ENCODE measurements at regions not wholly inside any gene's neighbourhood (a gene's known extent, or its start where the extent isn't known, plus 50 kb on each side); places are given as distances from the start of the nearest gene placed in this dataset.

GRCh38 chr11:109019342-109019936, 354.6 kb downstream of the DDX10 start:
- no peaks in the 10 kb centered on the region for H3K36me3 ChIP-seq (ENCODE audit: insufficient read depth)
- H3K4me3 ChIP-seq (IDR thresholded peaks at IDR 0.05; ENCODE audit: insufficient read depth, low read depth, low read length) = no peak overlapping the region
- H3K27me3 ChIP-seq (ENCODE audit: insufficient read depth, low read depth) = no peaks in the 10 kb centered on the region
- no peaks in the 10 kb centered on the region for H3K4me1 ChIP-seq (ENCODE audit: low read depth, poor library complexity, severe bottlenecking)
- no peaks in the 10 kb centered on the region for H4K20me1 ChIP-seq (ENCODE audit: insufficient read depth)
- no peaks in the 10 kb centered on the region for H3K79me2 ChIP-seq (ENCODE audit: insufficient read depth, low read depth)
- TF ChIP-seq CTCF (conservative IDR thresholded peaks at IDR 0.05; ENCODE audit: low read depth, low read length) = no peak
- H3K9ac ChIP-seq = no peak overlapping the region
- H3K27ac ChIP-seq = no peak overlapping the region
- H2AFZ ChIP-seq (ENCODE audit: low read depth) = no peak overlapping the region
- no peak overlapping the region for H3K4me2 ChIP-seq

- no peak overlapping the region for H3K4me2 ChIP-seq
- H2AFZ ChIP-seq (ENCODE audit: low read depth) = no peak overlapping the region
- H3K27ac ChIP-seq = no peak overlapping the region
- no peak overlapping the region for H3K4me3 ChIP-seq (IDR thresholded peaks at IDR 0.05; ENCODE audit: insufficient read depth, low read depth, low read length)
- no peaks in the 10 kb centered on the region for H4K20me1 ChIP-seq (ENCODE audit: insufficient read depth)
- H3K79me2 ChIP-seq (ENCODE audit: insufficient read depth, low read depth) = no peaks in the 10 kb centered on the region
- TF ChIP-seq CTCF (conservative IDR thresholded peaks at IDR 0.05; ENCODE audit: low read depth, low read length) = no peak
- no peaks in the 10 kb centered on the region for H3K4me1 ChIP-seq (ENCODE audit: low read depth, poor library complexity, severe bottlenecking)
- no peak overlapping the region for H3K9ac ChIP-seq
- no peaks in the 10 kb centered on the region for H3K36me3 ChIP-seq (ENCODE audit: insufficient read depth)
- H3K27me3 ChIP-seq (ENCODE audit: insufficient read depth, low read depth) = no peaks in the 10 kb centered on the region
Observed at GRCh38 chr11:109023036-109023435, 358.2 kb downstream of the DDX10 start.

- H3K79me2 ChIP-seq (ENCODE audit: insufficient read depth, low read depth) = no peaks in the 10 kb centered on the region
- H3K36me3 ChIP-seq (ENCODE audit: insufficient read depth) = no peaks in the 10 kb centered on the region
- no peaks in the 10 kb centered on the region for H3K4me1 ChIP-seq (ENCODE audit: low read depth, poor library complexity, severe bottlenecking)
- no peak overlapping the region for H3K4me2 ChIP-seq
- H3K9ac ChIP-seq = no peak overlapping the region
- no peak overlapping the region for H3K4me3 ChIP-seq (IDR thresholded peaks at IDR 0.05; ENCODE audit: insufficient read depth, low read depth, low read length)
- no peak overlapping the region for H3K27ac ChIP-seq
- no peak for TF ChIP-seq CTCF (conservative IDR thresholded peaks at IDR 0.05; ENCODE audit: low read depth, low read length)
- no peaks in the 10 kb centered on the region for H3K27me3 ChIP-seq (ENCODE audit: insufficient read depth, low read depth)
- H4K20me1 ChIP-seq (ENCODE audit: insufficient read depth) = no peaks in the 10 kb centered on the region
- H2AFZ ChIP-seq (ENCODE audit: low read depth) = no peak overlapping the region
Observed at GRCh38 chr11:109026891-109027489, 362.1 kb downstream of the DDX10 start.

GRCh38 chr11:109027851-109028250, 363.0 kb downstream of the DDX10 start:
- no peak overlapping the region for H3K4me2 ChIP-seq
- no peaks in the 10 kb centered on the region for H3K27me3 ChIP-seq (ENCODE audit: insufficient read depth, low read depth)
- TF ChIP-seq CTCF (conservative IDR thresholded peaks at IDR 0.05; ENCODE audit: low read depth, low read length) = no peak
- no peak overlapping the region for H3K9ac ChIP-seq
- H3K4me1 ChIP-seq (ENCODE audit: low read depth, poor library complexity, severe bottlenecking) = no peaks in the 10 kb centered on the region
- no peaks in the 10 kb centered on the region for H3K36me3 ChIP-seq (ENCODE audit: insufficient read depth)
- no peak overlapping the region for H2AFZ ChIP-seq (ENCODE audit: low read depth)
- no peak overlapping the region for H3K4me3 ChIP-seq (IDR thresholded peaks at IDR 0.05; ENCODE audit: insufficient read depth, low read depth, low read length)
- H3K27ac ChIP-seq = no peak overlapping the region
- H4K20me1 ChIP-seq (ENCODE audit: insufficient read depth) = no peaks in the 10 kb centered on the region
- H3K79me2 ChIP-seq (ENCODE audit: insufficient read depth, low read depth) = no peaks in the 10 kb centered on the region
